SK-N-SH (cell line): ENCODE measurements at regions not wholly inside any gene's neighbourhood (a gene's known extent, or its start where the extent isn't known, plus 50 kb on each side); places are given as distances from the start of the nearest gene placed in this dataset.

Experiments used
- CTCF ChIA-PET: fragments of 300-600, 350-600 bp; formaldehyde crosslinking; extraction: SDS; loops from one replicate; lab custom pipeline; 2021; lab: Yijun Ruan, JAX
- POLR2A ChIA-PET: fragments of 350-600 bp; sonication (Branson Sonifier 250); formaldehyde crosslinking; extraction: SDS; loops from one replicate; lab custom pipeline; 2020; ENCODE audit warnings: antibody characterized with exemption, inconsistent platforms; lab: Yijun Ruan, JAX
- DNase-seq: peaks from one replicate; pipeline ENCODE4 v3.0.0; 2012
- H2AFZ ChIP-seq: fragments of 200-600 bp; sonication (generic); 2 replicates; pipeline ENCODE4 v1.8.1; 2016; ENCODE audit warnings: antibody characterized with exemption, mild to moderate bottlenecking, low read depth
- H3F3A ChIP-seq: fragments of 200-600 bp; sonication (generic); replicated peaks from 2 replicates; pipeline ENCODE3; 2016; ENCODE audit warnings: antibody characterized with exemption, mild to moderate bottlenecking; ENCODE audit not compliant: insufficient read depth
- H3K27ac ChIP-seq, 2 experiments: fragments of 200-500 bp in 1 of 2; fragments of 200-600 bp in 1 of 2; sonication (Bioruptor generic) in 1 of 2; sonication (generic), shearing (Covaris generic) in 1 of 2; 2 replicates each; pipeline versions ENCODE4 v1.5.1 to v1.6.1; 2014 to 2016; ENCODE audit warnings: low read depth in 2 of 2, inconsistent platforms in 1 of 2, low read length in 1 of 2, mild to moderate bottlenecking in 1 of 2, mixed read lengths in 1 of 2
- H3K27me3 ChIP-seq: fragments of 200-600 bp; sonication (generic), shearing (Covaris generic); 2 replicates; pipeline ENCODE4 v1.6.1; 2016; ENCODE audit warnings: mixed run types; ENCODE audit not compliant: insufficient read depth
- H3K36me3 ChIP-seq, 2 experiments: fragments of 200-500 bp in 1 of 2; fragments of 200-600 bp in 1 of 2; sonication (Bioruptor generic) in 1 of 2; sonication (generic) in 1 of 2; replicated peaks in 1 of 2; 2 replicates each; pipeline versions ENCODE3 to v1.5.1; 2014 to 2016; ENCODE audit warnings: low read length in 1 of 2, mild to moderate bottlenecking in 1 of 2; ENCODE audit not compliant: insufficient read depth in 2 of 2, control insufficient read depth in 1 of 2
- H3K4me1 ChIP-seq, 2 experiments: fragments of 200-500 bp in 1 of 2; fragments of 200-600 bp in 1 of 2; sonication (Bioruptor generic) in 1 of 2; sonication (generic), shearing (Covaris generic) in 1 of 2; 2 replicates each; pipeline versions ENCODE4 v1.5.1 to v1.6.1; 2014 to 2016; ENCODE audit warnings: low read depth in 1 of 2, low read length in 1 of 2, mixed run types in 1 of 2; ENCODE audit not compliant: insufficient read depth in 2 of 2, control insufficient read depth in 1 of 2
- H3K4me2 ChIP-seq: fragments of 200-600 bp; sonication (generic), shearing (Covaris generic); 2 replicates; pipeline ENCODE4 v1.6.1; 2017; ENCODE audit warnings: mixed run types
- H3K4me3 ChIP-seq, 2 experiments: fragments of 200-500 bp in 1 of 2; fragments of 200-600 bp in 1 of 2; sonication (Bioruptor generic) in 1 of 2; sonication (generic), shearing (Covaris generic) in 1 of 2; 2 replicates each; pipeline versions ENCODE4 v1.5.1 to v1.8.1; 2014 to 2016; ENCODE audit warnings: low read depth in 2 of 2, inconsistent platforms in 1 of 2, low read length in 1 of 2, mild to moderate bottlenecking in 1 of 2, mixed read lengths in 1 of 2, moderate library complexity in 1 of 2
- H3K79me2 ChIP-seq: fragments of 200-600 bp; sonication (generic); 2 replicates; pipeline ENCODE4 v1.8.1; 2017; ENCODE audit warnings: mild to moderate bottlenecking; ENCODE audit not compliant: insufficient read depth
- H3K9ac ChIP-seq: fragments of 200-600 bp; sonication (generic); 2 replicates; pipeline ENCODE4 v1.6.1; 2017; ENCODE audit warnings: mixed run types
- H3K9me2 ChIP-seq: fragments of 200-600 bp; sonication (generic); 2 replicates; pipeline ENCODE4 v1.6.1; 2017; ENCODE audit warnings: mixed run types
- H3K9me3 ChIP-seq: fragments of 200-600 bp; sonication (generic); 2 replicates; pipeline ENCODE4 v1.6.1; 2017; ENCODE audit warnings: mixed run types, mild to moderate bottlenecking, moderate library complexity
- H4K20me1 ChIP-seq: fragments of 200-600 bp; sonication (generic); 2 replicates; pipeline ENCODE4 v1.6.1; 2017; ENCODE audit warnings: mild to moderate bottlenecking, mixed run types; ENCODE audit not compliant: insufficient read depth
- CHD2 ChIP-seq: fragments of 150-350 bp; IDR thresholded peaks from 2 replicates; pipeline ENCODE4 v1.6.1; 2018; ENCODE audit warnings: low read length; ENCODE audit not compliant: partially characterized antibody
- EP300 ChIP-seq, 2 experiments: IDR thresholded peaks; 2 replicates each; pipeline versions ENCODE4 v1.4.0 to v1.6.1; 2012; ENCODE audit warnings: borderline replicate concordance in 1 of 2, low read depth in 1 of 2, low read length in 1 of 2
- FOSL2 ChIP-seq: IDR thresholded peaks from 2 replicates; pipeline ENCODE4 v1.4.0; 2012; ENCODE audit warnings: low read depth, mild to moderate bottlenecking, moderate library complexity, borderline replicate concordance
- FOXM1 ChIP-seq: IDR thresholded peaks from 2 replicates; pipeline ENCODE4 v1.4.0; 2012; ENCODE audit warnings: low read depth, mild to moderate bottlenecking
- GABPA ChIP-seq: IDR thresholded peaks from 2 replicates; pipeline ENCODE4 v1.4.0; 2012; ENCODE audit warnings: low read depth, mild to moderate bottlenecking
- JUND ChIP-seq: IDR thresholded peaks from 2 replicates; pipeline ENCODE4 v1.4.0; 2012
- MEF2A ChIP-seq: IDR thresholded peaks from 2 replicates; pipeline ENCODE4 v1.4.0; 2012; ENCODE audit warnings: low read depth, borderline replicate concordance
- MXI1 ChIP-seq: IDR thresholded peaks from 2 replicates; pipeline ENCODE4 v1.6.1; 2012; ENCODE audit warnings: mild to moderate bottlenecking, low read depth, low read length, improper control_type of control experiment
- NRF1 ChIP-seq: IDR thresholded peaks from 2 replicates; pipeline ENCODE4 v1.6.1; 2012; ENCODE audit warnings: low read depth, mild to moderate bottlenecking, low read length
- RAD21 ChIP-seq: IDR thresholded peaks from 2 replicates; pipeline ENCODE4 v1.6.1; 2012; ENCODE audit warnings: mild to moderate bottlenecking, low read length
- RCOR1 ChIP-seq: fragments of 150-350 bp; IDR thresholded peaks from 2 replicates; pipeline ENCODE4 v1.6.1; 2017; ENCODE audit warnings: antibody characterized with exemption, low read length
- RFX5 ChIP-seq: IDR thresholded peaks from 2 replicates; pipeline ENCODE4 v1.6.1; 2012; ENCODE audit warnings: mild to moderate bottlenecking, improper control_type of control experiment, low read length
- SIN3A ChIP-seq: IDR thresholded peaks from 2 replicates; pipeline ENCODE4 v1.6.1; 2012; ENCODE audit warnings: low read depth, mild to moderate bottlenecking, low read length, moderate library complexity, borderline replicate concordance
- SMC3 ChIP-seq: IDR thresholded peaks from 2 replicates; pipeline ENCODE4 v1.6.1; 2012; ENCODE audit warnings: low read depth, low read length, improper control_type of control experiment
- TEAD4 ChIP-seq: IDR thresholded peaks from 2 replicates; pipeline ENCODE4 v1.4.0; 2012; ENCODE audit warnings: mild to moderate bottlenecking, borderline replicate concordance; ENCODE audit not compliant: insufficient read depth
- YY1 ChIP-seq: IDR thresholded peaks from 2 replicates; pipeline ENCODE4 v1.4.0; 2012; ENCODE audit warnings: low read depth, mild to moderate bottlenecking
- WGBS: methylation state at CpG from one replicate; pipeline ENCODE4 v1.1.6; 2017; ENCODE audit warnings: low lambda C conversion rate; 5-methylcytosine and 5-hydroxymethylcytosine counted together
- TF ChIP-seq, protein P1 (sequence below): IDR thresholded peaks from 2 replicates; pipeline ENCODE4 v1.6.1; 2012; ENCODE audit warnings: mild to moderate bottlenecking, low read depth, low read length, moderate library complexity
- TF ChIP-seq, protein P2 (sequence below): fragments of 150-350 bp; IDR thresholded peaks from 2 replicates; pipeline ENCODE4 v1.6.1; 2017; ENCODE audit warnings: antibody characterized with exemption, low read length, low read depth, borderline replicate concordance

DNA sequence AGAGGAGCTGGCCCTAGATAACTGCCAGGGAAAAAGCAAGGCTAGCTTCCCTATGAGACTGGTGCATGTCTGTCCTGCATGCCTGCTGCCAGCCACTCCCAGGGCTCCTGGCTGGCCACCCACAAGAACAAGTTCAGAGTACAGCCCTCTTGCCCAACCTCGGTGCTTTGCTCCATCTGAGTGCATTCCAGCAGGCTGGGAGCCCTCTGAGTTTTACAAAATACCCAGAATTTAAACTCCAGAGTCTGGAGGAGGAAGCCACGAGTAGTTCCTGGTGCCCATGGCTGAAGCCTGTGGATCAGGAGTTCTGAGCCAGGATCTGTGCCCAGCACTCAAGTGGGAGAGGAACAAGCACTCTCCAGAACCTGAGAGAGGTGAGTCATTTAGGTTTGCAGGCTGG lies 111.6 kb downstream of the MAGEE2 start:
- no peak overlapping the region for H3K4me3 ChIP-seq
- no peak overlapping the region for H2AFZ ChIP-seq
- WGBS = 0% methylated on average over 1 of the region's 2 CpGs
- 0 out of 2 replicates have a peak, but pooled peaks cover 5% of the 10 kb centered on the region for H3K9me3 ChIP-seq
- ChIA-PET CTCF (no interaction called here), POLR2A (no interaction called here)
- no peak for DNase-seq
- no peaks in the 10 kb centered on the region for H4K20me1 ChIP-seq
- H3K36me3 ChIP-seq = no peaks in the 10 kb centered on the region
- no peaks in the 10 kb centered on the region for H3K4me1 ChIP-seq
- no peak overlapping the region for H3K4me2 ChIP-seq
- H3K27me3 ChIP-seq = no peaks in the 10 kb centered on the region
- no peaks in the 10 kb centered on the region for H3K79me2 ChIP-seq
- H3F3A ChIP-seq = no peaks in the 10 kb centered on the region
- no peak overlapping the region for H3K27ac ChIP-seq
- no peak for TF ChIP-seq SMC3
- peaks cover 3% of the 10 kb centered on the region; the same call in 1 of the 2 replicates for H3K9me2 ChIP-seq
- no peak overlapping the region for H3K9ac ChIP-seq

DNA sequence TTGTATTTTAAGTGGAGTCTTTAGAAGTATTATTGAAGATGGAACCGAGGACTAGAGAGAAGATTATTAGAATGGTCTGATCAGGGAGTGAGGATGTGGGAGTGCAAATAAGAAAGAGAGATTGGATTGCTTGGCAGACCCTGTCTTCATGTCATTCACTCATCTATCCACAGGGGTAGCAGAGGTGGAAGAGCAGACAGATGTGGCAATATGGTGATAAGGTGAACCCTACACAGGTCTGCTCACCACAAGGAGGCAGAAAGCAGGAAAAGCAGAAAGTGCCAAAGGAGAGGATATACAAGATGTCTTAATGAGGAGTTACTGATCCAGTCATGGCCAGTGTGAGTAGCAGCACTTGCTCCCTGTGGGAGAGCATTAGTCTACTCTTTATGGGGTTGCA lies 129.4 kb downstream of the MAGEE2 start:
- Histone ChIP-seq H3K4me2 (no peak overlapping the region), H3K9me2 (no peaks in the 10 kb centered on the region), H3K79me2 (no peaks in the 10 kb centered on the region), H3K36me3 (no peaks in the 10 kb centered on the region), H3K27ac (no peak overlapping the region), H4K20me1 (no peaks in the 10 kb centered on the region), H3K27me3 (no peaks in the 10 kb centered on the region), H2AFZ (no peak overlapping the region), H3F3A (no peaks in the 10 kb centered on the region), H3K9ac (no peak overlapping the region), H3K4me1 (no peaks in the 10 kb centered on the region), H3K4me3 (no peak overlapping the region), H3K9me3 (no peaks in the 10 kb centered on the region)
- TF ChIP-seq CHD2 (no peak), GABPA (no peak), FOXM1 (no peak), TEAD4 (no peak), NRF1 (no peak), FOSL2 (no peak), SIN3A (no peak), YY1 (no peak), RAD21 (no peak), RFX5 (no peak), EP300 (IDR thresholded peaks at IDR 0.05; ENCODE audit: borderline replicate concordance in 1 of 2, low read depth in 1 of 2, low read length in 1 of 2) (no peak), MXI1 (no peak), JUND (no peak), RCOR1 (no peak), MEF2A (no peak)
- TF ChIP-seq, protein P1, sequence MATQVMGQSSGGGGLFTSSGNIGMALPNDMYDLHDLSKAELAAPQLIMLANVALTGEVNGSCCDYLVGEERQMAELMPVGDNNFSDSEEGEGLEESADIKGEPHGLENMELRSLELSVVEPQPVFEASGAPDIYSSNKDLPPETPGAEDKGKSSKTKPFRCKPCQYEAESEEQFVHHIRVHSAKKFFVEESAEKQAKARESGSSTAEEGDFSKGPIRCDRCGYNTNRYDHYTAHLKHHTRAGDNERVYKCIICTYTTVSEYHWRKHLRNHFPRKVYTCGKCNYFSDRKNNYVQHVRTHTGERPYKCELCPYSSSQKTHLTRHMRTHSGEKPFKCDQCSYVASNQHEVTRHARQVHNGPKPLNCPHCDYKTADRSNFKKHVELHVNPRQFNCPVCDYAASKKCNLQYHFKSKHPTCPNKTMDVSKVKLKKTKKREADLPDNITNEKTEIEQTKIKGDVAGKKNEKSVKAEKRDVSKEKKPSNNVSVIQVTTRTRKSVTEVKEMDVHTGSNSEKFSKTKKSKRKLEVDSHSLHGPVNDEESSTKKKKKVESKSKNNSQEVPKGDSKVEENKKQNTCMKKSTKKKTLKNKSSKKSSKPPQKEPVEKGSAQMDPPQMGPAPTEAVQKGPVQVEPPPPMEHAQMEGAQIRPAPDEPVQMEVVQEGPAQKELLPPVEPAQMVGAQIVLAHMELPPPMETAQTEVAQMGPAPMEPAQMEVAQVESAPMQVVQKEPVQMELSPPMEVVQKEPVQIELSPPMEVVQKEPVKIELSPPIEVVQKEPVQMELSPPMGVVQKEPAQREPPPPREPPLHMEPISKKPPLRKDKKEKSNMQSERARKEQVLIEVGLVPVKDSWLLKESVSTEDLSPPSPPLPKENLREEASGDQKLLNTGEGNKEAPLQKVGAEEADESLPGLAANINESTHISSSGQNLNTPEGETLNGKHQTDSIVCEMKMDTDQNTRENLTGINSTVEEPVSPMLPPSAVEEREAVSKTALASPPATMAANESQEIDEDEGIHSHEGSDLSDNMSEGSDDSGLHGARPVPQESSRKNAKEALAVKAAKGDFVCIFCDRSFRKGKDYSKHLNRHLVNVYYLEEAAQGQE = no peak
- TF ChIP-seq, protein P2, sequence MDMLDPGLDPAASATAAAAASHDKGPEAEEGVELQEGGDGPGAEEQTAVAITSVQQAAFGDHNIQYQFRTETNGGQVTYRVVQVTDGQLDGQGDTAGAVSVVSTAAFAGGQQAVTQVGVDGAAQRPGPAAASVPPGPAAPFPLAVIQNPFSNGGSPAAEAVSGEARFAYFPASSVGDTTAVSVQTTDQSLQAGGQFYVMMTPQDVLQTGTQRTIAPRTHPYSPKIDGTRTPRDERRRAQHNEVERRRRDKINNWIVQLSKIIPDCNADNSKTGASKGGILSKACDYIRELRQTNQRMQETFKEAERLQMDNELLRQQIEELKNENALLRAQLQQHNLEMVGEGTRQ = no peak
- no peak for DNase-seq
- CTCF ChIA-PET = no interaction called here
- POLR2A ChIA-PET = no interaction called here
- 6% methylated on average over 1 of the region's 1 CpG for WGBS
